ENCODE measurements at regions not wholly inside any gene's neighbourhood (a gene's known extent, or its start where the extent isn't known, plus 50 kb on each side); places are given as distances from the start of the nearest gene placed in this dataset.

- DNase-seq: no peak
Measured at GRCh38 chr1:217196616-217197015, 434.3 kb downstream of the GPATCH2 start.

- no peak for DNase-seq
Measured at GRCh38 chr1:217193151-217193550, 437.7 kb downstream of the GPATCH2 start.

- no peak for DNase-seq
Measured at GRCh38 chr1:217191441-217191840, 439.4 kb downstream of the GPATCH2 start.

- no peak for DNase-seq
Measured at GRCh38 chr1:217190359-217190758, 440.5 kb downstream of the GPATCH2 start.

- DNase-seq: no peak
Measured at GRCh38 chr1:217189362-217189761, 441.5 kb downstream of the GPATCH2 start.

GRCh38 chr1:217188280-217189237 lies 442.3 kb downstream of the GPATCH2 start:
- peak; percentile 19 for DNase-seq

- no peak for DNase-seq
Measured at GRCh38 chr1:217186664-217187063, 444.2 kb downstream of the GPATCH2 start.

- DNase-seq: no peak
Measured at GRCh38 chr1:217184854-217185253, 446.0 kb downstream of the GPATCH2 start.

GRCh38 chr1:217182992-217183391 lies 447.9 kb downstream of the GPATCH2 start:
- DNase-seq: no peak

GRCh38 chr1:217181756-217182155 lies 449.1 kb downstream of the GPATCH2 start:
- no peak for DNase-seq

- no peak for DNase-seq
Measured at GRCh38 chr1:217181176-217181746, 449.6 kb downstream of the GPATCH2 start.

GRCh38 chr1:217180443-217180842 lies 450.4 kb downstream of the GPATCH2 start:
- DNase-seq: no peak

- DNase-seq: no peak
Measured at GRCh38 chr1:217164403-217164802, 441.2 kb upstream of the ESRRG start.

- DNase-seq: no peak
Measured at GRCh38 chr1:217153361-217153760, 430.1 kb upstream of the ESRRG start.

GRCh38 chr1:217150366-217150765 lies 427.1 kb upstream of the ESRRG start:
- no peak for DNase-seq

- no peak for DNase-seq
Measured at GRCh38 chr1:217149791-217150190, 426.6 kb upstream of the ESRRG start.

GRCh38 chr1:217141711-217142110 lies 418.5 kb upstream of the ESRRG start:
- DNase-seq: no peak

- no peak for DNase-seq
Measured at GRCh38 chr1:217140041-217140901, 417.0 kb upstream of the ESRRG start.

- no peak for DNase-seq
Measured at GRCh38 chr1:217139513-217139912, 416.3 kb upstream of the ESRRG start.

- no peak for DNase-seq
Measured at GRCh38 chr1:217138799-217139466, 415.7 kb upstream of the ESRRG start.

GRCh38 chr1:217138173-217138765 lies 415.0 kb upstream of the ESRRG start:
- no peak for DNase-seq

GRCh38 chr1:217137210-217137881 lies 414.1 kb upstream of the ESRRG start:
- DNase-seq: no peak
